Inflammatory macrophage treated with lipopolysaccharide for 1 hour (primary cell): ENCODE measurements at regions not wholly inside any gene's neighbourhood (a gene's known extent, or its start where the extent isn't known, plus 50 kb on each side); places are given as distances from the start of the nearest gene placed in this dataset.
A peak's percentile ranks its signal among the peaks of the same experiment; 100 is the strongest.

Experiments
- DNase-seq, 2 donors: peaks; one replicate each; pipeline ENCODE4 v3.0.0-alpha.2; 2020 to 2022

GRCh38 chr5:148012801-148013200 is 51.0 kb upstream of the SPINK5 start:
- no peak for DNase-seq

GRCh38 chr5:148011398-148012137 is 52.2 kb upstream of the SPINK5 start:
- peak; percentile 66 to 70 for DNase-seq

GRCh38 chr5:148005788-148006520 is 57.8 kb upstream of the SPINK5 start:
- no peak for DNase-seq

GRCh38 chr5:148003226-148003625 is 60.6 kb upstream of the SPINK5 start:
- DNase-seq, result no peak

GRCh38 chr5:148002451-148002850 is 61.3 kb upstream of the SPINK5 start:
- DNase-seq, result no peak

- DNase-seq, result no peak
Measured at GRCh38 chr5:148000036-148000435, 63.7 kb upstream of the SPINK5 start.

- DNase-seq, result no peak
Measured at GRCh38 chr5:147998704-147999103, 65.1 kb upstream of the SPINK5 start.

GRCh38 chr5:147997486-147997885 is 66.3 kb upstream of the SPINK5 start:
- no peak for DNase-seq

- no peak for DNase-seq
Measured at GRCh38 chr5:147996379-147996778, 67.4 kb upstream of the SPINK5 start.

GRCh38 chr5:147995846-147996245 is 67.9 kb upstream of the SPINK5 start:
- DNase-seq, result no peak

- DNase-seq, result no peak
Measured at GRCh38 chr5:147989994-147990393, 73.8 kb upstream of the SPINK5 start.

GRCh38 chr5:147989239-147989638 is 74.5 kb upstream of the SPINK5 start:
- DNase-seq, result no peak

- no peak for DNase-seq
Measured at GRCh38 chr5:147986134-147986757, 77.5 kb upstream of the SPINK5 start.

- DNase-seq, result no peak
Measured at GRCh38 chr5:147985608-147986007, 78.2 kb upstream of the SPINK5 start.

- no peak for DNase-seq
Measured at GRCh38 chr5:147983742-147984141, 77.4 kb upstream of the C5orf46 start.

GRCh38 chr5:147981074-147981473 is 74.7 kb upstream of the C5orf46 start:
- DNase-seq, result no peak

- no peak for DNase-seq
Measured at GRCh38 chr5:147979761-147980160, 73.4 kb upstream of the C5orf46 start.

- DNase-seq, result no peak
Measured at GRCh38 chr5:147972076-147972840, 65.9 kb upstream of the C5orf46 start.

GRCh38 chr5:147971472-147971871 is 65.1 kb upstream of the C5orf46 start:
- DNase-seq, result no peak

- no peak for DNase-seq
Measured at GRCh38 chr5:147968855-147969254, 62.5 kb upstream of the C5orf46 start.

- DNase-seq, result no peak
Measured at GRCh38 chr5:147966829-147967228, 60.5 kb upstream of the C5orf46 start.

GRCh38 chr5:147966326-147966725 is 60.0 kb upstream of the C5orf46 start:
- DNase-seq, result no peak

GRCh38 chr5:147965715-147966114 is 59.4 kb upstream of the C5orf46 start:
- DNase-seq, result peak; percentile 19 to 37
